ENCODE measurements at regions not wholly inside any gene's neighbourhood (a gene's known extent, or its start where the extent isn't known, plus 50 kb on each side); places are given as distances from the start of the nearest gene placed in this dataset.

DNA sequence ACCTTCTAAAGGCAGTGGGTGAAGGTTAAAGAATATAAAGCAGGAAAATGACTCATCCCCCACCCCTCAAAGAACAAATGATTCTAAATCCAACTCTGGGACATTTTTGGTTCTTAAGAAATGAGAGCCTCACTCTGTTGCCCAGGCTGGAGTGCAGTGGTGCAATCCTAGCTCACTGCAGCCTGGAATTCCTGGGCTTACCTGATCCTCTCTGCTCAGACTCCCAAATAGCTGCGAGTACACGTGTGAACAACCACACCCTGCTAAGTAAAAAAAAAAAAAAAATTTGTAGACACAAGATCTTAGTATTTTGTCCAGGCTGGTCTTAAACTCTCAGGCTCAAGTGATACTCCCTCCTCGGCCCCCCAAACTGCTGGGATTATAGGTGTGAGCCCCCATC, 298.8 kb upstream of the MAF start:
- DNase-seq: no peak
- Histone ChIP-seq H3K36me3 (ENCODE audit: insufficient read depth, low read length) (no peaks in the 10 kb centered on the region), H3K4me3 (ENCODE audit: low read length) (no peak overlapping the region), H3K27ac (ENCODE audit: low read depth in 1 of 2, low read length in 2 of 2) (no peak overlapping the region), H3K27me3 (ENCODE audit: control insufficient read depth in 1 of 2, insufficient read depth in 2 of 2, low read length in 2 of 2) (no peaks in the 10 kb centered on the region), H3K4me1 (ENCODE audit: insufficient read depth, low read length) (no peaks in the 10 kb centered on the region), H3K9me3 (ENCODE audit: control insufficient read depth in 1 of 2, insufficient read depth in 1 of 2, low read length in 2 of 2) (no peaks in the 10 kb centered on the region)
- ChIA-PET CTCF (no interaction called here), POLR2A (no interaction called here)
- H3K4me3 Mint-ChIP-seq: no peak overlapping the region
- TF ChIP-seq, protein P1, sequence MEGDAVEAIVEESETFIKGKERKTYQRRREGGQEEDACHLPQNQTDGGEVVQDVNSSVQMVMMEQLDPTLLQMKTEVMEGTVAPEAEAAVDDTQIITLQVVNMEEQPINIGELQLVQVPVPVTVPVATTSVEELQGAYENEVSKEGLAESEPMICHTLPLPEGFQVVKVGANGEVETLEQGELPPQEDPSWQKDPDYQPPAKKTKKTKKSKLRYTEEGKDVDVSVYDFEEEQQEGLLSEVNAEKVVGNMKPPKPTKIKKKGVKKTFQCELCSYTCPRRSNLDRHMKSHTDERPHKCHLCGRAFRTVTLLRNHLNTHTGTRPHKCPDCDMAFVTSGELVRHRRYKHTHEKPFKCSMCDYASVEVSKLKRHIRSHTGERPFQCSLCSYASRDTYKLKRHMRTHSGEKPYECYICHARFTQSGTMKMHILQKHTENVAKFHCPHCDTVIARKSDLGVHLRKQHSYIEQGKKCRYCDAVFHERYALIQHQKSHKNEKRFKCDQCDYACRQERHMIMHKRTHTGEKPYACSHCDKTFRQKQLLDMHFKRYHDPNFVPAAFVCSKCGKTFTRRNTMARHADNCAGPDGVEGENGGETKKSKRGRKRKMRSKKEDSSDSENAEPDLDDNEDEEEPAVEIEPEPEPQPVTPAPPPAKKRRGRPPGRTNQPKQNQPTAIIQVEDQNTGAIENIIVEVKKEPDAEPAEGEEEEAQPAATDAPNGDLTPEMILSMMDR (IDR thresholded peaks at IDR 0.05): no peak
- no peaks in the 10 kb centered on the region for H3K4me1 Mint-ChIP-seq (ENCODE audit: low read depth)
- no peaks in the 10 kb centered on the region for H3K9me3 Mint-ChIP-seq
- H3K27me3 Mint-ChIP-seq: no peaks in the 10 kb centered on the region
- intact Hi-C loops (cut with DNase I, micrococcal nuclease): no loop called here
- ATAC-seq (ENCODE audit: poor library complexity): no peak
- H3K36me3 Mint-ChIP-seq (ENCODE audit: low read depth): no peaks in the 10 kb centered on the region
- H3K27ac Mint-ChIP-seq: no peak overlapping the region

DNA sequence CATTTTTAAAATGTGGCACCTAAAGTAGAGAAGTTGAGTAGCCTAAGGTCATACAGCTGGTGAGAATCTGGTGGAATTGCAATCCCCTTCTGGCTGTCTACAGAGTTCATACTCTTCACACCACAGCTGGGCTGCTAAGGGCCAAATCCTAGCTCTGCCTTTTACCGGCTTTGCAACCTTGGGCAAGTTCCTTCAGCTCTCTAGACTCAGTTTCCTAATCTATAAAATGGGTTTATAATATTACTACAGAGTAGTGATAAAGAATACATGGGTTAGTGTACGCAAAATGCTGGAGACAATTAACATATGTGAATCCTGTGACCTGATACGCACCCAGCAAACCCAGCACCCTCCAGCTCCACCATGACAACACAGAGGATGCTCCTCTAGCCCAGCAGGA, 298.2 kb upstream of the MAF start:
- H3K4me1 Mint-ChIP-seq (ENCODE audit: low read depth): no peaks in the 10 kb centered on the region
- no peak for DNase-seq
- H3K4me3 ChIP-seq (ENCODE audit: low read length): no peak overlapping the region
- no peaks in the 10 kb centered on the region for H3K4me1 ChIP-seq (ENCODE audit: insufficient read depth, low read length)
- H3K9me3 Mint-ChIP-seq: no peaks in the 10 kb centered on the region
- intact Hi-C loops (cut with DNase I, micrococcal nuclease): no loop called here
- no peak for ATAC-seq (ENCODE audit: poor library complexity)
- H3K9me3 ChIP-seq (ENCODE audit: control insufficient read depth in 1 of 2, insufficient read depth in 1 of 2, low read length in 2 of 2): no peaks in the 10 kb centered on the region
- TF ChIP-seq, protein P1 (IDR thresholded peaks at IDR 0.05): no peak
- H3K27me3 Mint-ChIP-seq: no peaks in the 10 kb centered on the region
- H3K27me3 ChIP-seq (ENCODE audit: control insufficient read depth in 1 of 2, insufficient read depth in 2 of 2, low read length in 2 of 2): no peaks in the 10 kb centered on the region
- no peak overlapping the region for H3K27ac ChIP-seq (ENCODE audit: low read depth in 1 of 2, low read length in 2 of 2)
- CTCF ChIA-PET: no interaction called here
- no peaks in the 10 kb centered on the region for H3K36me3 ChIP-seq (ENCODE audit: insufficient read depth, low read length)
- POLR2A ChIA-PET: no interaction called here
- H3K27ac Mint-ChIP-seq: no peak overlapping the region
- no peak overlapping the region for H3K4me3 Mint-ChIP-seq
- no peaks in the 10 kb centered on the region for H3K36me3 Mint-ChIP-seq (ENCODE audit: low read depth)

- no peaks in the 10 kb centered on the region for H3K4me1 ChIP-seq (ENCODE audit: insufficient read depth, low read length)
- ChIA-PET POLR2A (no interaction called here), CTCF (interaction anchor here (1.0 kb wide), 1 partner anchor 10 kb away, joined by 3 read pairs; no protein-coding TSS in a partner anchor)
- DNase-seq (no peak), ATAC-seq (ENCODE audit: poor library complexity) (no peak)
- no peaks in the 10 kb centered on the region for H3K9me3 ChIP-seq (ENCODE audit: control insufficient read depth in 1 of 2, insufficient read depth in 1 of 2, low read length in 2 of 2)
- H3K36me3 ChIP-seq (ENCODE audit: insufficient read depth, low read length): no peaks in the 10 kb centered on the region
- H3K27ac ChIP-seq (ENCODE audit: low read depth in 1 of 2, low read length in 2 of 2): no peak overlapping the region
- H3K4me3 Mint-ChIP-seq: no peak overlapping the region
- H3K4me3 ChIP-seq (ENCODE audit: low read length): no peak overlapping the region
- H3K9me3 Mint-ChIP-seq: no peaks in the 10 kb centered on the region
- intact Hi-C loops (cut with DNase I, micrococcal nuclease): no loop called here
- H3K36me3 Mint-ChIP-seq (ENCODE audit: low read depth): no peaks in the 10 kb centered on the region
- no peaks in the 10 kb centered on the region for H3K4me1 Mint-ChIP-seq (ENCODE audit: low read depth)
- H3K27me3 ChIP-seq (ENCODE audit: control insufficient read depth in 1 of 2, insufficient read depth in 2 of 2, low read length in 2 of 2): no peaks in the 10 kb centered on the region
- TF ChIP-seq, protein P1 (IDR thresholded peaks at IDR 0.05): no peak
- H3K27me3 Mint-ChIP-seq: no peaks in the 10 kb centered on the region
- H3K27ac Mint-ChIP-seq: no peak overlapping the region
Measured at GRCh38 chr16:79897453-79898146, 297.1 kb upstream of the MAF start.

All from CD4-positive, alpha-beta T cell (primary cell).